HepG2 (cell line): ENCODE measurements at regions not wholly inside any gene's neighbourhood (a gene's known extent, or its start where the extent isn't known, plus 50 kb on each side); places are given as distances from the start of the nearest gene placed in this dataset.

Experiments
- ATAC-seq: fragments of 200-7000 bp; cut with Tn5 transposase; 3 replicates; pipeline ENCODE4 v1.9.1; 2020; ENCODE audit warnings: mild to moderate bottlenecking, moderate library complexity
- BruUV-seq: library from RNA; stranded (reverse); fragments of 400-500 nt; replicated peaks from 2 replicates; lab custom pipeline; 2021; lab: Mats Ljungman, UMichigan
- CTCF ChIA-PET: fragments of 300-600 bp; formaldehyde crosslinking; extraction: SDS; loops from one replicate; lab custom pipeline; 2021; ENCODE audit warnings: low total read pairs, inconsistent platforms, low intra/inter-chr PET ratio; lab: Yijun Ruan, JAX
- POLR2A ChIA-PET: fragments of 350-600 bp; sonication (Branson Sonifier 250); formaldehyde crosslinking; loops from one replicate; lab custom pipeline; 2020; ENCODE audit warnings: antibody characterized with exemption, inconsistent platforms; lab: Yijun Ruan, JAX
- DNase-seq: peaks from one replicate; pipeline ENCODE4 v3.0.0-alpha.2; 2015; ENCODE audit warnings: low spot score
- FAIRE-seq: peaks from 3 replicates; lab custom pipeline; 2011; peaks lifted over from hg19 to GRCh38; lab: Jason Lieb, UNC
- H2AFZ ChIP-seq: one replicate; pipeline ENCODE4 v1.6.1; 2011; ENCODE audit warnings: low read length, inconsistent platforms
- H3K27ac ChIP-seq: fragments of 300-600 bp; 3 replicates; pipeline ENCODE4 v1.8.0; 2011; ENCODE audit warnings: mixed run types, mild to moderate bottlenecking, mixed read lengths, low read length, inconsistent platforms; ENCODE audit not compliant: insufficient read depth; ENCODE audit errors: extremely low read length
- H3K27me3 ChIP-seq, 2 experiments: fragments of 200-600 bp in 1 of 2; 2 replicates in 1 of 2; 3 replicates in 1 of 2; pipeline versions ENCODE4 v1.6.0 to v1.8.0; 2011; ENCODE audit warnings: low read length in 2 of 2, mild to moderate bottlenecking in 2 of 2, moderate library complexity in 2 of 2, inconsistent platforms in 1 of 2; ENCODE audit not compliant: insufficient read depth in 2 of 2, control insufficient read depth in 1 of 2
- H3K36me3 ChIP-seq, 2 experiments: fragments of 200-600 bp in 1 of 2; replicated peaks in 1 of 2; 2 replicates in 1 of 2; 3 replicates in 1 of 2; pipeline versions ENCODE4 v1.5.1 to v1.8.0; 2011; ENCODE audit warnings: low read length in 2 of 2, inconsistent platforms in 1 of 2; ENCODE audit not compliant: insufficient read depth in 2 of 2, control insufficient read depth in 1 of 2
- H3K4me1 ChIP-seq: 2 replicates; pipeline ENCODE4 v1.5.1; 2012; ENCODE audit warnings: low read length, inconsistent platforms; ENCODE audit not compliant: insufficient read depth
- H3K4me2 ChIP-seq: 2 replicates; pipeline ENCODE4 v1.6.0; 2011; ENCODE audit warnings: low read depth, low read length, inconsistent platforms
- H3K4me3 ChIP-seq, 3 experiments: fragments of 200-600 bp in 1 of 3; sonication (generic), shearing (Covaris generic) in 1 of 3; replicated peaks in 1 of 3; 2 replicates each; pipeline ENCODE4 v1.5.1; 2011 to 2016; ENCODE audit warnings: low read length in 3 of 3, inconsistent platforms in 2 of 3, low read depth in 2 of 3, mild to moderate bottlenecking in 2 of 3, control low read depth in 1 of 3, mixed read lengths in 1 of 3; ENCODE audit not compliant: insufficient read depth in 1 of 3
- H3K79me2 ChIP-seq: one replicate; pipeline ENCODE4 v1.6.1; 2011; ENCODE audit warnings: low read length, inconsistent platforms; ENCODE audit not compliant: insufficient read depth
- H3K9ac ChIP-seq: 2 replicates; pipeline ENCODE4 v1.6.0; 2011; ENCODE audit warnings: mild to moderate bottlenecking, low read depth, low read length, inconsistent platforms; ENCODE audit not compliant: insufficient read depth
- H3K9me3 ChIP-seq: 2 replicates; pipeline ENCODE4 v1.5.1; 2012; ENCODE audit warnings: mild to moderate bottlenecking, low read length
- H4K20me1 ChIP-seq: 2 replicates; pipeline ENCODE4 v1.6.0; 2011; ENCODE audit warnings: inconsistent platforms, mild to moderate bottlenecking, low read length, moderate library complexity; ENCODE audit not compliant: insufficient read depth
- CEBPG ChIP-seq: IDR thresholded peaks from 2 replicates; pipeline ENCODE4 v1.6.1; 2016
- ELK4 ChIP-seq: sonication (generic); formaldehyde crosslinking; IDR thresholded peaks from 2 replicates; pipeline ENCODE4 v1.9.0; 2021; ENCODE audit warnings: missing genetic modification reagents, borderline replicate concordance
- FOXO4 ChIP-seq: sonication (generic); formaldehyde crosslinking; conservative IDR thresholded peaks from 2 replicates; pipeline ENCODE4 v1.8.1; 2023; ENCODE audit warnings: missing genetic modification reagents
- HOXA7 ChIP-seq: sonication (generic); formaldehyde crosslinking; IDR thresholded peaks from 2 replicates; pipeline ENCODE4 v1.8.1; 2022; ENCODE audit warnings: mild to moderate bottlenecking, missing genetic modification reagents, moderate library complexity
- NAIF1 ChIP-seq: sonication (generic); formaldehyde crosslinking; IDR thresholded peaks from 2 replicates; pipeline ENCODE4 v1.5.0; 2020; ENCODE audit warnings: mild to moderate bottlenecking, missing genetic modification reagents, borderline replicate concordance
- PHF5A ChIP-seq: IDR thresholded peaks from one replicate; pipeline ENCODE4 v1.6.1; 2018; ENCODE audit warnings: low read depth, missing genetic modification reagents; ENCODE audit not compliant: unreplicated experiment
- POLR2A ChIP-seq, 2 experiments: IDR thresholded peaks; 2 replicates each; pipeline ENCODE4 v1.6.1; 2011; ENCODE audit warnings: low read depth in 2 of 2, low read length in 2 of 2, mild to moderate bottlenecking in 1 of 2, moderate library complexity in 1 of 2; ENCODE audit not compliant: insufficient read depth in 1 of 2
- RFX1 ChIP-seq: fragments of 450-650 bp; IDR thresholded peaks from 2 replicates; pipeline ENCODE4 v1.6.1; 2017
- ZNF280D ChIP-seq: sonication (generic); formaldehyde crosslinking; IDR thresholded peaks from 2 replicates; pipeline ENCODE4 v1.5.1; 2020; ENCODE audit warnings: mild to moderate bottlenecking, missing genetic modification reagents
- ZNF451 ChIP-seq: sonication (generic); formaldehyde crosslinking; IDR thresholded peaks from 2 replicates; pipeline ENCODE4 v1.5.0; 2020; ENCODE audit warnings: mild to moderate bottlenecking, missing genetic modification reagents
- ZNF563 ChIP-seq: sonication (generic); formaldehyde crosslinking; IDR thresholded peaks from 2 replicates; pipeline ENCODE4 v1.8.0; 2022; ENCODE audit warnings: mild to moderate bottlenecking, moderate library complexity, missing genetic modification reagents
- ZNF598 ChIP-seq: sonication (generic); formaldehyde crosslinking; IDR thresholded peaks from 2 replicates; pipeline ENCODE4 v1.5.1; 2020; ENCODE audit warnings: mild to moderate bottlenecking, missing genetic modification reagents, borderline replicate concordance
- ZNF772 ChIP-seq: sonication (generic); formaldehyde crosslinking; IDR thresholded peaks from 2 replicates; pipeline ENCODE4 v1.5.0; 2020; ENCODE audit warnings: mild to moderate bottlenecking, missing genetic modification reagents
- ZNF83 ChIP-seq: sonication (generic); formaldehyde crosslinking; IDR thresholded peaks from 2 replicates; pipeline ENCODE4 v1.4.0; 2020; ENCODE audit warnings: missing genetic modification reagents, mild to moderate bottlenecking, borderline replicate concordance
- WGBS: methylation state at CpG from one replicate; pipeline ENCODE4 v1.1.6; 2017; ENCODE audit warnings: low lambda C conversion rate; 5-methylcytosine and 5-hydroxymethylcytosine counted together
- in situ Hi-C: cut with HindIII; loops from 2 replicates; pipeline ENCODE4 v1.10.0; 2017; ENCODE audit warnings: low pct_unique_long_range_greater_than_20kb; ENCODE audit not compliant: extremely low pct_ligation_motif_present
- intact Hi-C: fragments of 100-400 bp; cut with micrococcal nuclease; formaldehyde crosslinking; loops from one replicate; pipeline ENCODE4 v1.10.0; 2022; ENCODE audit not compliant: unreplicated experiment
- TF ChIP-seq, protein P1 (sequence below): sonication (generic); formaldehyde crosslinking; IDR thresholded peaks from 2 replicates; pipeline ENCODE4 v1.8.1; 2023; ENCODE audit warnings: mild to moderate bottlenecking, missing genetic modification reagents

DNA sequence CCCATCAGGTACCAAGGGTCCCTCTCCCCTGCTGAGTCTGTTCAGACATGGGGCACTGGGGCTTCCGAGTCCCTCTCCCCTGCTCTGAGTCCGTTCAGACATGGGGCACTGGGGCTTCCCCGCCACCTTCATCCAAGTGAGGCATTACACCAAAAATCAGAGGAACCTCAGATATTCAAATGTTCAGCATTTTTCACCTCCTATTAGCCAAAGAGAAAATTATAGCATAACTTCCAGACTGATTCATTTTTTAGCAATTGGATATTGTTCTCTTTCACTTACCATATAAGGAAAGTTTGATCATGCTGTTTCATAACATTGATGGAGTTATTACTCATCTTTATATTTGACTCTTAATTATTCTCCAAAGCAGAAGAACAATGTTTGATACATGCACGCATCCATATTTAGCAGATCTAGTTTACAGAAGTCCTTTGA, 213.9 kb downstream of the MTHFS start (continued):
- no peak for TF ChIP-seq ELK4
- TF ChIP-seq ZNF563 (CRISPR knock-in tag), result no peak
- TF ChIP-seq, all 625 proteins: peak for 0

- POLR2A ChIA-PET, result no interaction called here
- Histone ChIP-seq H4K20me1 (no peaks in the 10 kb centered on the region), H2AFZ (no peak overlapping the region), H3K27me3 (peaks cover 0 to 7% of the 10 kb centered on the region in 2 experiments; a peak in 3 of 5 replicates), H3K4me2 (no peak overlapping the region), H3K9ac (no peak overlapping the region), H3K79me2 (no peaks in the 10 kb centered on the region), H3K4me3 (no peak overlapping the region), H3K9me3 (no peaks in the 10 kb centered on the region), H3K4me1 (no peaks in the 10 kb centered on the region), H3K36me3 (no peaks in the 10 kb centered on the region), H3K27ac (no peak overlapping the region)
- DNase-seq, result no peak
- ATAC-seq, result no peak
- FAIRE-seq, result no peak
- intact Hi-C loops (no loop called here), in situ Hi-C loops (no loop called here)
- TF ChIP-seq ZNF772 (CRISPR knock-in tag) (no peak), ZNF598 (no peak), ZNF451 (CRISPR knock-in tag) (no peak), HOXA7 (CRISPR knock-in tag) (no peak), CEBPG (no peak), FOXO4 (CRISPR knock-in tag) (no peak), RFX1 (no peak), NAIF1 (CRISPR knock-in tag) (no peak), ZNF83 (CRISPR knock-in tag) (no peak), POLR2A (IDR thresholded peaks at IDR 0.05; ENCODE audit: insufficient read depth in 1 of 2, low read depth in 2 of 2, low read length in 2 of 2) (no peak), PHF5A (CRISPR knock-in tag) (no peak), ZNF280D (no peak)
- TF ChIP-seq, protein P1, sequence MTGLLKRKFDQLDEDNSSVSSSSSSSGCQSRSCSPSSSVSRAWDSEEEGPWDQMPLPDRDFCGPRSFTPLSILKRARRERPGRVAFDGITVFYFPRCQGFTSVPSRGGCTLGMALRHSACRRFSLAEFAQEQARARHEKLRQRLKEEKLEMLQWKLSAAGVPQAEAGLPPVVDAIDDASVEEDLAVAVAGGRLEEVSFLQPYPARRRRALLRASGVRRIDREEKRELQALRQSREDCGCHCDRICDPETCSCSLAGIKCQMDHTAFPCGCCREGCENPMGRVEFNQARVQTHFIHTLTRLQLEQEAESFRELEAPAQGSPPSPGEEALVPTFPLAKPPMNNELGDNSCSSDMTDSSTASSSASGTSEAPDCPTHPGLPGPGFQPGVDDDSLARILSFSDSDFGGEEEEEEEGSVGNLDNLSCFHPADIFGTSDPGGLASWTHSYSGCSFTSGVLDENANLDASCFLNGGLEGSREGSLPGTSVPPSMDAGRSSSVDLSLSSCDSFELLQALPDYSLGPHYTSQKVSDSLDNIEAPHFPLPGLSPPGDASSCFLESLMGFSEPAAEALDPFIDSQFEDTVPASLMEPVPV (CRISPR knock-in tag), result no peak
- WGBS, result 0% methylated on average over 1 of the region's 1 CpG
- CTCF ChIA-PET, result no interaction called here
- BruUV-seq, result no TSS peak
These were observed 207.8 kb downstream of the MTHFS start for GRCh38 chr15:79689030-79689429.
